ENCODE measurements at regions not wholly inside any gene's neighbourhood (a gene's known extent, or its start where the extent isn't known, plus 50 kb on each side); places are given as distances from the start of the nearest gene placed in this dataset.

DNA sequence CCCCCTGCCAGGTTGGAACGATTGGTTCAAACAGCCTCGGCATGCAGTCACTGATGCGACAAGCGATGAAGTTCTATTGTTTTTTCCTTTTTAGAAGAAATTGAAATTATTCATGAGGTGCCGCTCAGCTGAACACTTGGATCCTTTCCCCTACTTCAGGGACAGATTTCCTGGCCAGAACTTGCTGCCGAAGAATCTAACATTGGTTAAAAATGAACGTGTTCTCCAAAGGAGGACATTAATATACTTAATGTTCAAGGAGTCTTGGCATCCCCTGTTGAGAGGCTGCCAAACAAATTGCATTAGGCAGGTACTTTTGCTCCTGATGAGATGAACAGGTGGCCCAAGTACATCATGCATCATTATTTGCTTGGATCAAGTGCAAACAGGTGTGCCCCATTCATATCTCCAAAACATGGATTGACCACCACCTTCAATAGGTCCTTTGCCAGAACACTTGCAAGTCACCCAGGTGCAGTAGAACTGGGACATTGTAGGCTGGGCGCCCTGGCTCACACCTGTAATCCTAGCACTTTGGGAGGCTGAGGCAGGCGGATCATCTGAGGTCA is 437.2 kb downstream of the HAPSTR1 start:
- no peaks in the 10 kb centered on the region for H3K36me3 ChIP-seq (ENCODE audit: control insufficient read depth in 2 of 2, insufficient read depth in 1 of 2, low read length in 2 of 2)
- CTCF ChIA-PET, result no interaction called here
- no peaks in the 10 kb centered on the region for H3K9me3 ChIP-seq (ENCODE audit: control insufficient read depth, insufficient read depth, low read depth, low read length)
- H3K4me3 ChIP-seq (ENCODE audit: low read depth, low read length), result no peak overlapping the region
- no peak overlapping the region for H3K27ac ChIP-seq (ENCODE audit: extremely low read depth, low read depth, low read length)
- no peak for TF ChIP-seq KLF7 (tag by site-specific recombination; IDR thresholded peaks at IDR 0.05; ENCODE audit: borderline replicate concordance)
- TF ChIP-seq ZNF621 (tag by site-specific recombination; IDR thresholded peaks at IDR 0.05), result no peak
- H3K4me1 ChIP-seq (ENCODE audit: control insufficient read depth, insufficient read depth, low read length), result no peaks in the 10 kb centered on the region
- POLR2A ChIA-PET, result no interaction called here

DNA sequence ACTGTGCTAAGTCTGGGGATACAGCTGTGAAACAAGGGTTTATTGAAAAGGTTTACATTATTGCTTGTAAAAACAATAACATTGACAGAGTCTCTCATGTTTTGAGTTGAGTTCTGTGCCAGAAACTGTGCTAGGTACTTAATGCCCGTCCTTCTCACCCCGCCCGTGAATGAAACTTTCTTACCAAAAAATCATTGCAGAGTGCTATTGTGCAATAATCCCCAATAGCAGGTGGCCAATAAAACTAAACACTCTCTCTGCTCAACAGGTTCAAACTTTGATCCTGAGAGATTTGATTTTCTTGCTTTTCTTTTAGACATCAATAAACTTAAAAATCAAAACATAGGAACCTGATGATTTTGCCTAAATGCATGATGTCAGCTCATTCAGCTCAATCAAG is 441.6 kb downstream of the HAPSTR1 start:
- H3K36me3 ChIP-seq (ENCODE audit: control insufficient read depth in 2 of 2, insufficient read depth in 1 of 2, low read length in 2 of 2), result no peaks in the 10 kb centered on the region
- no peaks in the 10 kb centered on the region for H3K4me1 ChIP-seq (ENCODE audit: control insufficient read depth, insufficient read depth, low read length)
- TF ChIP-seq ZSCAN16 (tag by site-specific recombination; IDR thresholded peaks at IDR 0.05) (no peak), ZEB2 (tag by site-specific recombination; IDR thresholded peaks at IDR 0.05) (no peak), ZNF596 (tag by site-specific recombination; IDR thresholded peaks at IDR 0.05) (no peak), ZNF623 (tag by site-specific recombination; IDR thresholded peaks at IDR 0.05) (no peak), ZNF768 (tag by site-specific recombination; IDR thresholded peaks at IDR 0.05) (no peak), ZNF202 (tag by site-specific recombination; IDR thresholded peaks at IDR 0.05; ENCODE audit: borderline replicate concordance) (no peak), ZSCAN23 (tag by site-specific recombination; IDR thresholded peaks at IDR 0.05) (no peak), ZNF423 (tag by site-specific recombination; IDR thresholded peaks at IDR 0.05) (no peak), ZNF112 (tag by site-specific recombination; IDR thresholded peaks at IDR 0.05) (no peak), ZNF621 (tag by site-specific recombination; IDR thresholded peaks at IDR 0.05) (no peak), ZFP3 (tag by site-specific recombination; IDR thresholded peaks at IDR 0.05; ENCODE audit: low read depth) (no peak), ZNF514 (tag by site-specific recombination; IDR thresholded peaks at IDR 0.05) (no peak)
- TF ChIP-seq, protein P1, sequence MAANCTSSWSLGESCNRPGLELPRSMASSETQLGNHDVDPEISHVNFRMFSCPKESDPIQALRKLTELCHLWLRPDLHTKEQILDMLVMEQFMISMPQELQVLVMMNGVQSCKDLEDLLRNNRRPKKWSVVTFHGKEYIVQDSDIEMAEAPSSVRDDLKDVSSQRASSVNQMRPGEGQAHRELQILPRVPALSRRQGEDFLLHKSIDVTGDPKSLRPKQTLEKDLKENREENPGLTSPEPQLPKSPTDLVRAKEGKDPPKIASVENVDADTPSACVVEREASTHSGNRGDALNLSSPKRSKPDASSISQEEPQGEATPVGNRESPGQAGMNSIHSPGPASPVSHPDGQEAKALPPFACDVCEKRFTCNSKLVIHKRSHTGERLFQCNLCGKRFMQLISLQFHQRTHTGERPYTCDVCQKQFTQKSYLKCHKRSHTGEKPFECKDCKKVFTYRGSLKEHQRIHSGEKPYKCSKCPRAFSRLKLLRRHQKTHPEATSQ (tag by site-specific recombination; IDR thresholded peaks at IDR 0.05), result no peak
- TF ChIP-seq, protein P2, sequence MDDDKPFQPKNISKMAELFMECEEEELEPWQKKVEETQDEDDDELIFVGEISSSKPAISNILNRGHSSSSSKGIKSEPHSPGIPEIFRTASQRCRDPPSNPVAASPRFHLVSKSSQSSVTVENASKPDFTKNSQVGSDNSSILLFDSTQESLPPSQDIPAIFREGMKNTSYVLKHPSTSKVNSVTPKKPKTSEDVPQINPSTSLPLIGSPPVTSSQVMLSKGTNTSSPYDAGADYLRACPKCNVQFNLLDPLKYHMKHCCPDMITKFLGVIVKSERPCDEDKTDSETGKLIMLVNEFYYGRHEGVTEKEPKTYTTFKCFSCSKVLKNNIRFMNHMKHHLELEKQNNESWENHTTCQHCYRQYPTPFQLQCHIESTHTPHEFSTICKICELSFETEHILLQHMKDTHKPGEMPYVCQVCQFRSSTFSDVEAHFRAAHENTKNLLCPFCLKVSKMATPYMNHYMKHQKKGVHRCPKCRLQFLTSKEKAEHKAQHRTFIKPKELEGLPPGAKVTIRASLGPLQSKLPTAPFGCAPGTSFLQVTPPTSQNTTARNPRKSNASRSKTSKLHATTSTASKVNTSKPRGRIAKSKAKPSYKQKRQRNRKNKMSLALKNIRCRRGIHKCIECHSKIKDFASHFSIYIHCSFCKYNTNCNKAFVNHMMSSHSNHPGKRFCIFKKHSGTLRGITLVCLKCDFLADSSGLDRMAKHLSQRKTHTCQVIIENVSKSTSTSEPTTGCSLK (tag by site-specific recombination; IDR thresholded peaks at IDR 0.05), result no peak
- TF ChIP-seq, protein P3, sequence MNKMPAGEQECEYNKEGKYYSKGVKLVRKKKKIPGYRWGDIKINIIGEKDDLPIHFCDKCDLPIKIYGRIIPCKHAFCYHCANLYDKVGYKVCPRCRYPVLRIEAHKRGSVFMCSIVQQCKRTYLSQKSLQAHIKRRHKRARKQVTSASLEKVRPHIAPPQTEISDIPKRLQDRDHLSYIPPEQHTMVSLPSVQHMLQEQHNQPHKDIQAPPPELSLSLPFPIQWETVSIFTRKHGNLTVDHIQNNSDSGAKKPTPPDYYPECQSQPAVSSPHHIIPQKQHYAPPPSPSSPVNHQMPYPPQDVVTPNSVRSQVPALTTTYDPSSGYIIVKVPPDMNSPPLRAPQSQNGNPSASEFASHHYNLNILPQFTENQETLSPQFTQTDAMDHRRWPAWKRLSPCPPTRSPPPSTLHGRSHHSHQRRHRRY (tag by site-specific recombination; IDR thresholded peaks at IDR 0.05), result no peak
- TF ChIP-seq, protein P4, sequence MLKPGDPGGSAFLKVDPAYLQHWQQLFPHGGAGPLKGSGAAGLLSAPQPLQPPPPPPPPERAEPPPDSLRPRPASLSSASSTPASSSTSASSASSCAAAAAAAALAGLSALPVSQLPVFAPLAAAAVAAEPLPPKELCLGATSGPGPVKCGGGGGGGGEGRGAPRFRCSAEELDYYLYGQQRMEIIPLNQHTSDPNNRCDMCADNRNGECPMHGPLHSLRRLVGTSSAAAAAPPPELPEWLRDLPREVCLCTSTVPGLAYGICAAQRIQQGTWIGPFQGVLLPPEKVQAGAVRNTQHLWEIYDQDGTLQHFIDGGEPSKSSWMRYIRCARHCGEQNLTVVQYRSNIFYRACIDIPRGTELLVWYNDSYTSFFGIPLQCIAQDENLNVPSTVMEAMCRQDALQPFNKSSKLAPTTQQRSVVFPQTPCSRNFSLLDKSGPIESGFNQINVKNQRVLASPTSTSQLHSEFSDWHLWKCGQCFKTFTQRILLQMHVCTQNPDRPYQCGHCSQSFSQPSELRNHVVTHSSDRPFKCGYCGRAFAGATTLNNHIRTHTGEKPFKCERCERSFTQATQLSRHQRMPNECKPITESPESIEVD (tag by site-specific recombination; IDR thresholded peaks at IDR 0.05), result no peak
- TF ChIP-seq, protein P5, sequence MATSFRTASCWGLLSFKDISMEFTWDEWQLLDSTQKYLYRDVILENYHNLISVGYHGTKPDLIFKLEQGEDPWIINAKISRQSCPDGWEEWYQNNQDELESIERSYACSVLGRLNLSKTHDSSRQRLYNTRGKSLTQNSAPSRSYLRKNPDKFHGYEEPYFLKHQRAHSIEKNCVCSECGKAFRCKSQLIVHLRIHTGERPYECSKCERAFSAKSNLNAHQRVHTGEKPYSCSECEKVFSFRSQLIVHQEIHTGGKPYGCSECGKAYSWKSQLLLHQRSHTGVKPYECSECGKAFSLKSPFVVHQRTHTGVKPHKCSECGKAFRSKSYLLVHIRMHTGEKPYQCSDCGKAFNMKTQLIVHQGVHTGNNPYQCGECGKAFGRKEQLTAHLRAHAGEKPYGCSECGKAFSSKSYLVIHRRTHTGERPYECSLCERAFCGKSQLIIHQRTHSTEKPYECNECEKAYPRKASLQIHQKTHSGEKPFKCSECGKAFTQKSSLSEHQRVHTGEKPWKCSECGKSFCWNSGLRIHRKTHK (tag by site-specific recombination; IDR thresholded peaks at IDR 0.05), result no peak
- TF ChIP-seq, protein P6, sequence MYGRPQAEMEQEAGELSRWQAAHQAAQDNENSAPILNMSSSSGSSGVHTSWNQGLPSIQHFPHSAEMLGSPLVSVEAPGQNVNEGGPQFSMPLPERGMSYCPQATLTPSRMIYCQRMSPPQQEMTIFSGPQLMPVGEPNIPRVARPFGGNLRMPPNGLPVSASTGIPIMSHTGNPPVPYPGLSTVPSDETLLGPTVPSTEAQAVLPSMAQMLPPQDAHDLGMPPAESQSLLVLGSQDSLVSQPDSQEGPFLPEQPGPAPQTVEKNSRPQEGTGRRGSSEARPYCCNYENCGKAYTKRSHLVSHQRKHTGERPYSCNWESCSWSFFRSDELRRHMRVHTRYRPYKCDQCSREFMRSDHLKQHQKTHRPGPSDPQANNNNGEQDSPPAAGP (tag by site-specific recombination; IDR thresholded peaks at IDR 0.05), result no peak
- no peak overlapping the region for H3K27ac ChIP-seq (ENCODE audit: extremely low read depth, low read depth, low read length)
- CTCF ChIA-PET, result no interaction called here
- no peaks in the 10 kb centered on the region for H3K9me3 ChIP-seq (ENCODE audit: control insufficient read depth, insufficient read depth, low read depth, low read length)
- H3K4me3 ChIP-seq (ENCODE audit: low read depth, low read length), result no peak overlapping the region
- POLR2A ChIA-PET, result no interaction called here
